Esophagus squamous epithelium (tissue), 4 donors: ENCODE measurements at regions not wholly inside any gene's neighbourhood (a gene's known extent, or its start where the extent isn't known, plus 50 kb on each side); places are given as distances from the start of the nearest gene placed in this dataset.

Experiments used
- POLR2A ChIP-seq, 4 donors: fragments of 450-650 bp; IDR thresholded peaks; one replicate each; pipeline ENCODE4 v1.6.1; 2017; ENCODE audit warnings: antibody characterized with exemption in 4 of 4, mild to moderate bottlenecking in 4 of 4, moderate library complexity in 3 of 4
- TF ChIP-seq, protein P1 (sequence below), 6 experiments: fragments of 450-650 bp in 4 of 6; fragments of 200-600 bp in 2 of 6; sonication (generic) in 2 of 6; IDR thresholded peaks; one replicate each; pipeline ENCODE4 v1.5.1; 2016 to 2019; ENCODE audit warnings: antibody characterized with exemption in 6 of 6, mild to moderate bottlenecking in 4 of 6, moderate library complexity in 4 of 6

DNA sequence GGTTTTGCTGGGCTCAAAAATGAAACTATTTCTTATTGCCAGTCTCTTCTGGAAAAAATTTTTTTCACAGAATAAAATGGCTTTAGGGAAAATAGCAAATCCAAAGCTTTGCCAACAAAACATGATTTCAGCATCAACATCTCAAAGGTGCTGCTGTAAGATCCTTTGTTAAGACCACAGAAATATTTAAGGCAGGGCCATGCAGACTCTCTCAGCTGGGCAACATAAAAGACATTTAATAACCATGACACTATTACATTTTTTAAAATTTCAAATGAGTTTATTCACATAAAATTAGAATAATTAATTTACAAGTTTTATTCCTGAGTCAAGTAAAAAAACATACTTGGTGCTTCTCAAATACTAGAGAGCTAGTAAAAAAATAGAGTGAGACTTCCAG, 527.1 kb upstream of the DPPA4 start:
- TF ChIP-seq, protein P1, sequence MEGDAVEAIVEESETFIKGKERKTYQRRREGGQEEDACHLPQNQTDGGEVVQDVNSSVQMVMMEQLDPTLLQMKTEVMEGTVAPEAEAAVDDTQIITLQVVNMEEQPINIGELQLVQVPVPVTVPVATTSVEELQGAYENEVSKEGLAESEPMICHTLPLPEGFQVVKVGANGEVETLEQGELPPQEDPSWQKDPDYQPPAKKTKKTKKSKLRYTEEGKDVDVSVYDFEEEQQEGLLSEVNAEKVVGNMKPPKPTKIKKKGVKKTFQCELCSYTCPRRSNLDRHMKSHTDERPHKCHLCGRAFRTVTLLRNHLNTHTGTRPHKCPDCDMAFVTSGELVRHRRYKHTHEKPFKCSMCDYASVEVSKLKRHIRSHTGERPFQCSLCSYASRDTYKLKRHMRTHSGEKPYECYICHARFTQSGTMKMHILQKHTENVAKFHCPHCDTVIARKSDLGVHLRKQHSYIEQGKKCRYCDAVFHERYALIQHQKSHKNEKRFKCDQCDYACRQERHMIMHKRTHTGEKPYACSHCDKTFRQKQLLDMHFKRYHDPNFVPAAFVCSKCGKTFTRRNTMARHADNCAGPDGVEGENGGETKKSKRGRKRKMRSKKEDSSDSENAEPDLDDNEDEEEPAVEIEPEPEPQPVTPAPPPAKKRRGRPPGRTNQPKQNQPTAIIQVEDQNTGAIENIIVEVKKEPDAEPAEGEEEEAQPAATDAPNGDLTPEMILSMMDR (IDR thresholded peaks at IDR 0.05) = no peak
- no peak for TF ChIP-seq POLR2A (IDR thresholded peaks at IDR 0.05)
